OCI-LY1 (cell line): ENCODE measurements at regions not wholly inside any gene's neighbourhood (a gene's known extent, or its start where the extent isn't known, plus 50 kb on each side); places are given as distances from the start of the nearest gene placed in this dataset.

Experiments
- H2AFZ ChIP-seq: fragments of 200-600 bp; sonication (generic), shearing (Covaris generic); 2 replicates; pipeline ENCODE4 v1.6.0; 2014; ENCODE audit warnings: antibody characterized with exemption, mild to moderate bottlenecking, low read length
- H3F3A ChIP-seq: fragments of 200-600 bp; sonication (generic), shearing (Covaris generic); 2 replicates; pipeline ENCODE4 v1.6.0; 2014; ENCODE audit warnings: mild to moderate bottlenecking, antibody characterized with exemption, low read length, moderate library complexity; ENCODE audit not compliant: insufficient read depth
- H3K27ac ChIP-seq: fragments of 200-600 bp; sonication (generic); 2 replicates; pipeline ENCODE4 v1.5.1; 2014; ENCODE audit warnings: low read length, mixed run types, mild to moderate bottlenecking, low read depth; ENCODE audit not compliant: poor library complexity, severe bottlenecking
- H3K27me3 ChIP-seq: fragments of 200-600 bp; sonication (generic); 2 replicates; pipeline ENCODE4 v1.6.0; 2014; ENCODE audit warnings: antibody characterized with exemption, mild to moderate bottlenecking, low read length, moderate library complexity; ENCODE audit not compliant: insufficient read depth
- H3K36me3 ChIP-seq: fragments of 200-600 bp; sonication (generic); 2 replicates; pipeline ENCODE4 v1.6.1; 2014; ENCODE audit warnings: mild to moderate bottlenecking, antibody characterized with exemption, low read length, moderate library complexity, mixed read lengths; ENCODE audit not compliant: insufficient read depth
- H3K4me1 ChIP-seq: fragments of 200-600 bp; sonication (generic); 2 replicates; pipeline ENCODE4 v1.5.1; 2014; ENCODE audit warnings: mild to moderate bottlenecking, low read length, moderate library complexity; ENCODE audit not compliant: insufficient read depth, severe bottlenecking
- H3K4me2 ChIP-seq: fragments of 200-600 bp; sonication (generic), shearing (Covaris generic); 2 replicates; pipeline ENCODE4 v1.6.1; 2014; ENCODE audit warnings: low read length
- H3K4me3 ChIP-seq: fragments of 200-600 bp; sonication (generic); 2 replicates; pipeline ENCODE4 v1.5.1; 2014; ENCODE audit warnings: low read length, low read depth, mild to moderate bottlenecking, mixed read lengths; ENCODE audit not compliant: poor library complexity, severe bottlenecking
- H3K79me2 ChIP-seq: fragments of 200-600 bp; shearing (Covaris generic); 2 replicates; pipeline ENCODE4 v1.6.1; 2016; ENCODE audit warnings: mixed run types, low read length, mixed read lengths; ENCODE audit not compliant: insufficient read depth
- H3K9ac ChIP-seq: fragments of 200-600 bp; sonication (generic), shearing (Covaris generic); 2 replicates; pipeline ENCODE4 v1.6.1; 2014; ENCODE audit warnings: mild to moderate bottlenecking, low read length, mixed read lengths
- H3K9me2 ChIP-seq: fragments of 200-600 bp; sonication (generic), shearing (Covaris generic); 2 replicates; pipeline ENCODE4 v1.6.1; 2014; ENCODE audit warnings: low read depth, mild to moderate bottlenecking, low read length, mixed read lengths
- H3K9me3 ChIP-seq: fragments of 200-600 bp; shearing (Covaris generic); 2 replicates; pipeline ENCODE4 v1.6.1; 2014; ENCODE audit warnings: low read length, mixed read lengths
- H4K20me1 ChIP-seq: fragments of 200-600 bp; sonication (generic), shearing (Covaris generic); 2 replicates; pipeline ENCODE4 v1.6.0; 2016; ENCODE audit warnings: mild to moderate bottlenecking, low read length; ENCODE audit not compliant: insufficient read depth
- EZH2 ChIP-seq: fragments of 200-600 bp; sonication (generic), shearing (Covaris generic); IDR thresholded peaks from 2 replicates; pipeline ENCODE4 v1.8.0; 2017; ENCODE audit warnings: borderline replicate concordance, mixed run types, mild to moderate bottlenecking, antibody characterized with exemption, low read length, moderate library complexity, mixed read lengths
- TF ChIP-seq, protein P1 (sequence below): fragments of 200-600 bp; sonication (generic), shearing (Covaris generic); IDR thresholded peaks from 2 replicates; pipeline ENCODE4 v1.5.1; 2017; ENCODE audit warnings: mild to moderate bottlenecking, antibody characterized with exemption, low read length, moderate library complexity, mixed read lengths

- no peaks in the 10 kb centered on the region for H3K27me3 ChIP-seq
- H3K36me3 ChIP-seq, result no peaks in the 10 kb centered on the region
- no peaks in the 10 kb centered on the region for H3K4me1 ChIP-seq
- no peaks in the 10 kb centered on the region for H3K9me2 ChIP-seq
- H4K20me1 ChIP-seq, result no peaks in the 10 kb centered on the region
- H3F3A ChIP-seq, result no peaks in the 10 kb centered on the region
- H3K9me3 ChIP-seq, result no peaks in the 10 kb centered on the region
- H3K4me3 ChIP-seq, result no peak overlapping the region
- no peak overlapping the region for H3K4me2 ChIP-seq
- H3K79me2 ChIP-seq, result no peaks in the 10 kb centered on the region
- no peak overlapping the region for H3K9ac ChIP-seq
- H3K27ac ChIP-seq, result no peak overlapping the region
- no peak for TF ChIP-seq EZH2
- TF ChIP-seq, protein P1, sequence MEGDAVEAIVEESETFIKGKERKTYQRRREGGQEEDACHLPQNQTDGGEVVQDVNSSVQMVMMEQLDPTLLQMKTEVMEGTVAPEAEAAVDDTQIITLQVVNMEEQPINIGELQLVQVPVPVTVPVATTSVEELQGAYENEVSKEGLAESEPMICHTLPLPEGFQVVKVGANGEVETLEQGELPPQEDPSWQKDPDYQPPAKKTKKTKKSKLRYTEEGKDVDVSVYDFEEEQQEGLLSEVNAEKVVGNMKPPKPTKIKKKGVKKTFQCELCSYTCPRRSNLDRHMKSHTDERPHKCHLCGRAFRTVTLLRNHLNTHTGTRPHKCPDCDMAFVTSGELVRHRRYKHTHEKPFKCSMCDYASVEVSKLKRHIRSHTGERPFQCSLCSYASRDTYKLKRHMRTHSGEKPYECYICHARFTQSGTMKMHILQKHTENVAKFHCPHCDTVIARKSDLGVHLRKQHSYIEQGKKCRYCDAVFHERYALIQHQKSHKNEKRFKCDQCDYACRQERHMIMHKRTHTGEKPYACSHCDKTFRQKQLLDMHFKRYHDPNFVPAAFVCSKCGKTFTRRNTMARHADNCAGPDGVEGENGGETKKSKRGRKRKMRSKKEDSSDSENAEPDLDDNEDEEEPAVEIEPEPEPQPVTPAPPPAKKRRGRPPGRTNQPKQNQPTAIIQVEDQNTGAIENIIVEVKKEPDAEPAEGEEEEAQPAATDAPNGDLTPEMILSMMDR, result no peak
- no peak overlapping the region for H2AFZ ChIP-seq
These were observed 62.1 kb upstream of the SLC2A12 start for GRCh38 chr6:134114489-134114888.

- no peak for TF ChIP-seq EZH2
- H3K27ac ChIP-seq, result no peak overlapping the region
- no peak overlapping the region for H3K9ac ChIP-seq
- H3F3A ChIP-seq, result no peaks in the 10 kb centered on the region
- H3K36me3 ChIP-seq, result no peaks in the 10 kb centered on the region
- H3K27me3 ChIP-seq, result no peaks in the 10 kb centered on the region
- H2AFZ ChIP-seq, result no peak overlapping the region
- H4K20me1 ChIP-seq, result no peaks in the 10 kb centered on the region
- no peak overlapping the region for H3K4me3 ChIP-seq
- no peaks in the 10 kb centered on the region for H3K9me2 ChIP-seq
- no peaks in the 10 kb centered on the region for H3K9me3 ChIP-seq
- no peaks in the 10 kb centered on the region for H3K4me1 ChIP-seq
- no peaks in the 10 kb centered on the region for H3K79me2 ChIP-seq
- no peak overlapping the region for H3K4me2 ChIP-seq
These were observed 59.3 kb upstream of the SLC2A12 start for GRCh38 chr6:134111726-134112125.

DNA sequence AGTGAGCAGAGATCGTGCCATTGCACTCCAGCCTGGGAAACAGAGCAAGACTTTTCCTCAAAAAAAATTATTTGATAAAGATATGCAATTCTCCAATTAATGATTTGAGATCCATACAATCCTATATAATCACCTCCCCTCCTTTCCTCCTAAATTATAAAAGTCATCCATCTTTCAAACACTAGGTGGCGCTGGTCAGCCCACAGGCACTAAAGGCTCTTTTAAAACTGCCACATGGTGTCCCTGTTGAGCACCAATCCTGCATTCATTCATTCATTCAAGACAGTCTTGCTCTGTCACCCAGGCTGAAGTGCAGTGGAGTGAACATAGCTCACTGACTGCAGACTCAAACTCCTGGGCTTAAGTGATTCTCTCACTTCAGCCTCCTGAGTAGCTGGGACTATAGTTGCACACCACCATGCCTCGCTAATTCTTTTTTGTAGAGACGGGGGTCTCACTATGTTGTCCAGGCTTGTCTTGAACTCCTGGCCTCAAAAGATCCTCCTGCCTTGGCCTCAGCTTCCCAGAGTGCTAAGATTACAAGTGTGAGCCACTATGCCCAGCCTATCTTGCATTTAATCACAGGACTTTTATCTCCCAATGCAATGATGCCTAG lies 58.7 kb upstream of the SLC2A12 start:
- no peaks in the 10 kb centered on the region for H3K4me1 ChIP-seq
- H3K4me2 ChIP-seq, result no peak overlapping the region
- H3K9me3 ChIP-seq, result no peaks in the 10 kb centered on the region
- H3K36me3 ChIP-seq, result no peaks in the 10 kb centered on the region
- no peak overlapping the region for H3K9ac ChIP-seq
- H3K27me3 ChIP-seq, result no peaks in the 10 kb centered on the region
- H3F3A ChIP-seq, result no peaks in the 10 kb centered on the region
- no peak overlapping the region for H3K27ac ChIP-seq
- no peaks in the 10 kb centered on the region for H3K9me2 ChIP-seq
- TF ChIP-seq EZH2, result no peak
- TF ChIP-seq, protein P1, result peak; percentile 94
- H4K20me1 ChIP-seq, result no peaks in the 10 kb centered on the region
- no peaks in the 10 kb centered on the region for H3K79me2 ChIP-seq
- H2AFZ ChIP-seq, result no peak overlapping the region
- H3K4me3 ChIP-seq, result no peak overlapping the region

- no peaks in the 10 kb centered on the region for H3K4me1 ChIP-seq
- no peaks in the 10 kb centered on the region for H3K27me3 ChIP-seq
- H3K9me2 ChIP-seq, result no peaks in the 10 kb centered on the region
- no peaks in the 10 kb centered on the region for H3K9me3 ChIP-seq
- H4K20me1 ChIP-seq, result no peaks in the 10 kb centered on the region
- H3K79me2 ChIP-seq, result no peaks in the 10 kb centered on the region
- H3F3A ChIP-seq, result no peaks in the 10 kb centered on the region
- H3K4me2 ChIP-seq, result no peak overlapping the region
- TF ChIP-seq EZH2, result no peak
- TF ChIP-seq, protein P1, result no peak
- H3K36me3 ChIP-seq, result no peaks in the 10 kb centered on the region
- H2AFZ ChIP-seq, result no peak overlapping the region
- no peak overlapping the region for H3K27ac ChIP-seq
- no peak overlapping the region for H3K9ac ChIP-seq
- H3K4me3 ChIP-seq, result no peak overlapping the region
These were observed 54.3 kb upstream of the SLC2A12 start for GRCh38 chr6:134106702-134107101.
